SW 1271 (cell line): ENCODE measurements at regions not wholly inside any gene's neighbourhood (a gene's known extent, or its start where the extent isn't known, plus 50 kb on each side); places are given as distances from the start of the nearest gene placed in this dataset.

Experiments used
- DNase-seq, 2 experiments: peaks; one replicate each; lab custom pipeline; 2025; lab: John Stamatoyannopoulos, UW

DNA sequence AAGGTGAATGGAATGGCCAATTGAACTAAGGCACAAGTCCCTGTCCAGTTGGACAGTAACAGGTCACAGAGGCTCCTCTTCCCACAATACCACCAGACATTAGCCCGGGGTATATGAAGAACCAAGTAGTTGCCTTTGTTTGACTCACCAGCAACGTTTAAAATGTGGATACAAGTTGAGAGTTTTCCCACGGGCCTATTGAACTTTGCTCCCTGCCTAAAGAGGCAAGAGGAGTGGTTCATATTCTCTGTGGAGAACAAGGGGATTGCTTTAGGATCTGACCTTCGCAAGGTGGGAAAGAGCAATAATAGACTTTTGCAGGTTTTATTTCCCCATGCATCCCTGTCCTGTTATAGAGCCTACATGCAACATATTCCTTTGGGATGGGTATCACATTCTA, 177.2 kb downstream of the POU4F1 start:
- DNase-seq: no peak

GRCh38 chr13:78420814-78421213, 182.5 kb downstream of the POU4F1 start:
- DNase-seq: no peak

GRCh38 chr13:78413887-78414553, 189.3 kb downstream of the POU4F1 start:
- no peak for DNase-seq

DNA sequence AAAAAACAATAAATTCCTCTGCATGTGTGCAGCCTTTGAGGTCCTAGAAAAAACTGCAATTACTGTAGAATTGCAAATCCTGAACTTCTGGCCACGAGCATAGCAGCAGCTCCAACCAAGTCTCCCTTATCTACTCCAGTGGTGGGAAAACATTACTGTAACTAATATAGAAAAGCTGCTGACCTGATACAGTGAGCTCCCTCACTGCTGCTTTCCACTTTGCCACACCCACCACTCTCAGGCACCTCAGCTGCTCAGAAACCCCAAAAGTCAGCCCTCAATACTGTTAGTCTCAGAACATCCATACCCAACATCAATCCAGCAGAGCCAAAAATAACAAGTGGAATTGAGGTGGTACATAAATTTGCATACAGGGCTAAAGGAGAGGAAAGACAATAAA, 192.5 kb downstream of the POU4F1 start:
- no peak for DNase-seq

GRCh38 chr13:78410164-78410563, 193.2 kb downstream of the POU4F1 start:
- no peak for DNase-seq

- DNase-seq: no peak
Measured at GRCh38 chr13:78409172-78409571, 194.2 kb downstream of the POU4F1 start.

DNA sequence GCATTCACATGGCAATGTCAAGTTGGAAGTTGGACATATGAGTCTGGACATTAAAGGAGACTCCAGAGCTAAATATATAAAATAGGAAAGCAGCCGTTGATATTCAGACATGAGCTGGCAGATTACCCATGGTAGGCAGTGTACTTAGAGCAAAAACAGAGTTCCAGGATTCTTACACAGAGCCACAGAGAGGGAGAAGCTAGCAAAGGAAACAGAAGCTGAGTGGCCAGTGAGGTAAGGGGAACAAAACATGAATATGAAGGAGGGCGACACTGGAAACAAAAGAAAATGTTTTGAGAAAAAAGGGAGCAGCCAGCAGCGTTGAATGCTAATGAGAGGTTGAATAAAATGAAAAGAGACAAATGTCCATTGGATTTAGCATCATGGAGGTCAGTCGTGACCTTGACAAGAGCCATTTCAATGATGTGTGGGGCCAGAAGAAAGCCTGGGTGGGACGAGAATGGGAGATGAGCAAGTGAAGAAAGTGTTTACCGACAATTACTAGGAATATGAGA, 198.4 kb downstream of the POU4F1 start:
- DNase-seq: no peak

GRCh38 chr13:78402708-78403400, 200.5 kb downstream of the POU4F1 start:
- DNase-seq: no peak

- DNase-seq: no peak
Measured at GRCh38 chr13:78401873-78402707, 201.3 kb downstream of the POU4F1 start.

DNA sequence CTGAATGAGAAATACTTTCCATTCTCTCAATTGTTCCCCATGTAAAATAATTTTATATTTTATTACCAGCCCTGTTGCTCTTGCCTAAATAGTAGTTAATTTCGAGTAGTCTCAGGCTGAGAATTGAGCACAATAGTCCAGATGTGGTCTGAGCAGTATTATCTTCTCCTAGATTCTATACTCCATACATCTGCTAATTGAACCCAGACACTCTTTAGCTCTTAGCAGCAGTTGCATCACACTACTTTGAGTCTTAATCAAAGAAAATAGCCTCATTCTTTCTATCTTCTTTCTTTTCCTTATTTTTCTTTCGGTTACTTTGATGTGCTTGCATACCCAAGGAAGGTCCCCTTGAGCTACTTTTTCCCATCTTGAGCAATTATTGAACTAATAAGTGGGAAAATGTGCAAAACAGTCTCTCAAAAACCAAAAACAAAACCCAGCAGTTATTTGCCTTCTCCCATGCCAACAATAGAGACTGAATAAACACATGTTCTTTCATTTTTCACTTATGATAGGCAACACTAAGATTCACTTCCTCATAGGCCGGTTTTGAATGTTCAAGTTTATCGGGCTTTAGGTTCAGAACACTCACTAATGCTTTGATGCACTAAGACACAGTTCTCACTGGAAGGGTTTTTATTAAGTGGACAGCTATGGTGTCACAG, 204.5 kb downstream of the POU4F1 start:
- no peak for DNase-seq

DNA sequence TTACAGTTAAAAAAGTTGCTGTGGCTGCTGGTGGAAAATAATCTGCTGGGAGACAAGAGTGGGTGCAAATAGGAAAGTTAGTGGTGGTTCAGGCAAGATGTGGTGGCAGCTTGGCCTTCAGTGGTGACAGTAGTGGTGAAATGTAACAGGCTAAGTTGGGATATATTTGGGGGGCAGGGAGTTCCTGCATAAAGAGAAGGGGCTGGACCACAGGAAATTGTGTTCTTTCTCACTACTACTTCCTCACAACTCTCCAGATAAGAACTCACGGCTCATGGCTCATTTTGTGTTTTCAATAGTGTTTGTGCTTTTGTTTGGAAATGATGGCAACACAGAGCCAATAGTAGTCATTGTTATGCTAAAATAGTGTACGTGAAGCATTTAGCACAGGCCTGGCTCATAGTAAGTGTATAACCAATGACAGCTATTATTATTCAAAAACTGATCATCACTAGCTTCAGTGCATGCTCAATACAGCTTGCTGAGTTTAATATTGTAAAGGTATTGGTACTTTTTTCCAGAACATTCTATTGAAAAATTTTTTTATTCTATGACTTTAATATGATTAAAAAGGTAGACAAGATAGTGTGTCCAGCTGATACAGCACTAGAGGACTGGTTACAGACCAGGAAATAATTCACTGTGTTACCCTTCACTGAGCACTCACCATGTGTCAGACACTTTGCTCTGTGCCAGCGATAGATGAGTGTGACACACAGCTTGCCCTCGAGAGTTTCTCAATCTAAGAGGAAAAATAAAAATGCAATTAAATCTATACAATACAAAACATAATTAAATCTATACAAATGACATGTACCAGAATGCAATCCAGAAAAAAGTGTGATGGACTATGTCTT, 209.8 kb downstream of the POU4F1 start:
- DNase-seq: no peak

GRCh38 chr13:78383899-78384298, 219.5 kb downstream of the POU4F1 start:
- no peak for DNase-seq

DNA sequence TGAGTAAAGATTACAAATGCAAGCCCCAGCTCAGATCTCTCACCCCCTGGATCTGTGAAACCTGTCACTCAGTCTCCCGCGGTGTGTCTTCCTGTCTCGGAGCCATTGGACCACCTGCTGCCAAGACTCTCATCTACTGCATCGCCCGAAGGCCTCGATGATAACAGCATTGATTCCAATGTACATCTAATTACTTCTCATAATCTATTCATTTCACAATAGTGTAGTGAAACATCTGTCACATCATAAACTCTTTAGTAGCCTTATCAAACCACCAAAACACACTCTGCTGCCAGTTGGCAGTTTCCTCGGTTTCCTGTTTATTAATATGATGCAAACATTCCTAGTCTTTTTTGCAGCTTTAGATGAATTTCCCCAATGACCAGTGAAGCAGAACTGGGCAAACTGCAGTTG, 220.3 kb downstream of the POU4F1 start:
- DNase-seq: no peak

GRCh38 chr13:78382491-78382890, 220.9 kb downstream of the POU4F1 start:
- no peak for DNase-seq

GRCh38 chr13:78376822-78377221, 226.5 kb downstream of the POU4F1 start:
- no peak for DNase-seq

GRCh38 chr13:78376033-78376432, 227.3 kb downstream of the POU4F1 start:
- DNase-seq: no peak

- no peak for DNase-seq
Measured at GRCh38 chr13:78372581-78372980, 230.8 kb downstream of the POU4F1 start.

- DNase-seq: no peak
Measured at GRCh38 chr13:78370231-78370630, 233.1 kb downstream of the POU4F1 start.

DNA sequence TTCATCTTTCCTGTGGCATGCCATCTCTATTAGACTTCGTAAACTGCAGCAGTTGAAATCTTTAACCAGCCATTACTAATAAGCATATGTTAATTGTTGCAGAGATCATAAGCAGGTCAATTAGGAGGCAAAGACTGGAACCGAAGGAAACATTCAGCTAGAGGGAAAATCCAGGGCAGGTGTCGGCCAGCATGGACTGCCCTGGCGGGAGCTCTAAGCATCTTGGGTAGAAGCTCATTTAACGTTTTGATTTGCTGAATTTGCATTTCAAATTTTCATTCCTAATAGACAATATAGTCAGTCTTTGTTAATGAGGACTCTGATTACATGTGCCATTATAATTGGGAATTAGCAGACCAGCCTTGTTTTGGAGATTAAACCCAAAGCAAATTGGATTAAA, 238.6 kb downstream of the POU4F1 start:
- DNase-seq: no peak

GRCh38 chr13:78341032-78341431, 262.3 kb downstream of the POU4F1 start:
- no peak for DNase-seq

GRCh38 chr13:78339927-78340326, 263.4 kb downstream of the POU4F1 start:
- DNase-seq: no peak
